HG03159 (cell line): ENCODE measurements at regions not wholly inside any gene's neighbourhood (a gene's known extent, or its start where the extent isn't known, plus 50 kb on each side); places are given as distances from the start of the nearest gene placed in this dataset.

Experiments used
- ATAC-seq: cut with Tn5 transposase; IDR thresholded peaks from one replicate; pipeline ENCODE4 v1.9.1; 2021; ENCODE audit warnings: mild to moderate bottlenecking, moderate library complexity; ENCODE audit not compliant: unreplicated experiment

GRCh38 chr12:107464644-107465043, 221.0 kb upstream of the PWP1 start:
- ATAC-seq, result no peak

GRCh38 chr12:107465625-107466024, 220.0 kb upstream of the PWP1 start:
- no peak for ATAC-seq

- ATAC-seq, result no peak
These were observed 217.9 kb upstream of the PWP1 start for GRCh38 chr12:107467716-107468115.

DNA sequence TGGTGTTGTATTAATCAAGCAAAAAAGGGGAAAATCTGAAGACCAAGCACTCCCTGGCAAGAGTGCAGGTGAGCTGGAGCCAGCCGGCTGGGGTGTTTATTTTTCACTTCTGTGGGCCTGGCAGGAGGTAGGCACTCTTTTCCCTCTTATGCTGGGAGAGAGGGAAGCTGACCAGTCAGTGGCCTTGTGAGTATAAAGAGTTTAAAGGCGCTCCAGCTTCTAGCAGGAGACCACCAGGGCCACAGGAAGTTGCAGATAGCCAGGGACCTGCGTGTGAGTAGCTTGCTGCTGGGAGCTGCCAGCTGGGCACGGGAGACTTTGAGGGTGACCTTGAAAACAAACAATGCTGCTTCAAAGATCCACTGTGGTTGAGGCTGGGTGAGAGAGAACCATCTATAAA, 217.4 kb upstream of the PWP1 start:
- ATAC-seq, result no peak

DNA sequence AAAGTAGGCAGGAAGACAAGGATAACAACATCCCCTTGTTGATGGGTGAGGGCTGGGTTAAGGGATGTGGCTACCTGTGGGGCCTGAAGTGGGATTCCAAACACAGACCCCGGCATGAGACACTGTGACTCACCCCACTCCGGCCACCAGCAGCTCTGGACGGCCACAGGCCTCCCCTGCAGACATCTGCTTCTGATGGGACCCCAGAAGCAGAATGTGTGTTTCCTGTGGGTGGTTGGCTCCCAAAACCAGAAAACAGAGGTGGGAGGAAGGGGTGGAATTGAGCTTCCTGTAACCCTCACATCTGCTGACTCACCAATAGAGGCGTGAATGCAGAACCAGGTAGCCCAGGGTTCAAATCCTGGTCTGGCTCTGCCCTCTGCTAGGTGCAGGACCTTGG, 216.6 kb upstream of the PWP1 start:
- no peak for ATAC-seq

GRCh38 chr12:107470645-107471044, 215.0 kb upstream of the PWP1 start:
- no peak for ATAC-seq

DNA sequence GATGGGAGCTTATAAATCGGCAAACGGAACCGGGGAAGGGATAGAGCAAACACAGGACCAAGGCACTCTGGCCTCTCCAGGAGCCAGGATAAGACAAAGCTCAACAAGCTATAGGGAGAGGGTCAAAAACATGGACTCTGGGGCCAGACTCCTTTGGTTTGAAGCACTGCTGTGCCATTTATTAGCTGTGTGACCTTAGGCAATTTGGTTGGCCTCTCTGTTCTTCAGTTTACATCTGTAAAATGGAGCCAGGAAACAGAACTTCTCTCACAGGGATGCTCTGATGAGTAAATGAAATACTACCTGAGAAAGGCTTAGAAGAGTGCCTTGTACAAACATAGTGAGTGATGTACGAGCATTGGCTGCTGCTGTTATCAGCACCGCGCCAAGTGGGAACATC, 213.3 kb upstream of the PWP1 start:
- no peak for ATAC-seq

DNA sequence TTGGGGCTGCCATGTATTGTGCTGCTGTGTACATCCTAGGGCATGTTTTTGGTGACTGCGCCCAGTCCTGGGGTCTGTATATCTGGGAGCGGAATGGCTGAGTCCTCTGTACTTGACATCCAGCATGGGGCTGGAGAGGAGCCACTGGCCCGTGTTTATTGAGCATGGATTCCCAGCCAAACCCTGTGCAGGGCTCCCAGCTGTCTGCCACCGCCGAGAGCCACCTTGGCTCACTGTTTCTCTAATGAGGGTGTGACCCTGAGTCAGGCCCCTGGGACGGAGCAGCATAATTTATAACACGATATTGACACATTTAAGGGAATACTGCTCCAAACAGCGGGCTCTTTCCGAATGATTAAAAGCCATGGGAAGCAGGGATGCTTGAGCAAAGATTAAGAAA, 211.5 kb upstream of the PWP1 start:
- no peak for ATAC-seq

- no peak for ATAC-seq
These were observed 210.7 kb upstream of the PWP1 start for GRCh38 chr12:107474639-107475539.

DNA sequence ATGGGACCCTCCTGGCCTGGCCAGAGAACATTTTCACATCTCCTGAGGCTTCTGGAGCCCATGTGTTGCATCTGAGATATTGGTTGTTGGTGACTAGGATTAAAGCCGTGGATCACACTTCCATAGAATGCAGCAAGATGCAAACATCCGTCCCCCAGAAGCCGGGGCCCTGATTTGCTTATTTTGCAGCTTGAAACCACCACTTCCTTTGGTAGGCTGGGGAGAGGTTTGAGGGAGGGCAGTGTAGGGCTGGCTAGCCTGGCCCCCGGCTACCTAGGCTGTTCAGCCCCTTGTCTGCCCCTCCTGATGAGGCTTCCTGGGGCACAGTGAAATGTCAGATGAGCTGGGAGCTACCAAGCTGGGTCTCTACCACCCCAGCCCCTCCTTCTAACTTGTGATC, 209.7 kb upstream of the PWP1 start:
- no peak for ATAC-seq

DNA sequence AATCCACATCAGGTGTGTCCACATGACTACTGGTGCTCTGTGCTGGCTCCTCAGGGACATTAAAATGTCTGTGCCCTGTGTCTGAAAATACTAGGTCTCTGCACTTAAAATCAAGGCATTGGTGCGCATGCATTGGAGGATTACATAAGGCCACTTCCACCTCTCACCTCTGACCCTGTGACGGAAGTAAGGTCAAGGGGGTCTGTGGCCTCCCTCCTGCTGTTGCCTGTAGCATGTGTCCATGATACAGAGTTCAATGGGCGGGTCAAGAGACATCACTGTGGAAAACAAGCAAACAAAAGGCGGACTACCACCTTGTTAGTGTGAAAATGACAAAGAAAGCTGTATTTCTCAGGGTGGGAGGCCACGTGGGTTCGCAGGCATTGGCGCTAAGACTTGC, 208.6 kb upstream of the PWP1 start:
- no peak for ATAC-seq

- ATAC-seq, result no peak
These were observed 207.5 kb upstream of the PWP1 start for GRCh38 chr12:107477947-107478610.

DNA sequence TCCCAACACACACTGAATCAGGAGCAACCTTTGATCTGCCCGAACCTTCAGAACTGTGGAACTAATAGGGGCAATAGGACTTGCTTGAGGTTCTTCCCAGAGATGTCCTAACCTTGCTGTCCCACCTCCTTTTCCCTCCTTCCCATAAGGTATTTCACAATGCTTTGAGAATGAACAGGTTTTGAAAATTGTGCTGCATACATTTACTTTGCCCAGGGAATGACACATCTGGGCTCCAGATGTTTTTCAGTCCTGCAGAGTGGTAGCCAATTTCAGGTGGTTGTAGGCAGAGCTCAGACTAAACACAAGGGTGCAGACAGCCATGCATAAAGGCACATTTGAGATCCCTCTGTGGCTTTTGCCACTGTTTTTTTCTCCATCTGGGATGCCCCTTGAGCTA, 206.7 kb upstream of the PWP1 start:
- ATAC-seq, result no peak

GRCh38 chr12:107480836-107481608, 204.6 kb upstream of the PWP1 start:
- ATAC-seq, result no peak

GRCh38 chr12:107484230-107484629, 201.4 kb upstream of the PWP1 start:
- no peak for ATAC-seq

GRCh38 chr12:107484941-107485340, 200.7 kb upstream of the PWP1 start:
- ATAC-seq, result no peak

DNA sequence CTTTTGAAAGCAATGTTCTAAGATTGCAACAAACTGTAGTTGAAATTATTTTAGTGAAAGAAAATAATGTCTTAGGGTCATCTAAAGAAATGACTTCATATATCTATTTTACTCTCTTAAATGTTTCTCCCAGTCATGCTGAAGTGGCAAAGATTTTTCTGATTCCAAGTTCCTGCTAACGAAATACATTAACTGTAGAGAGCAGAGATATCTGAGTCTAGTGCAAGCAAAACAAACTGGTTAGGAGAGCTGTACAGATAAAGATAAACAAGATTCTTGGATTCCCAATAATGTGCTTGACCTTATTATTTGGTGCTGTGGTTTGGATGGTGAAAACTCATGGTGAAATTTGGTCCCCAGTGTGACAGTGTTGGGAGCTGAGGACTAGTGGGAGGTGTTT, 199.9 kb upstream of the PWP1 start:
- no peak for ATAC-seq

- ATAC-seq, result no peak
These were observed 199.3 kb upstream of the PWP1 start for GRCh38 chr12:107486140-107486892.

DNA sequence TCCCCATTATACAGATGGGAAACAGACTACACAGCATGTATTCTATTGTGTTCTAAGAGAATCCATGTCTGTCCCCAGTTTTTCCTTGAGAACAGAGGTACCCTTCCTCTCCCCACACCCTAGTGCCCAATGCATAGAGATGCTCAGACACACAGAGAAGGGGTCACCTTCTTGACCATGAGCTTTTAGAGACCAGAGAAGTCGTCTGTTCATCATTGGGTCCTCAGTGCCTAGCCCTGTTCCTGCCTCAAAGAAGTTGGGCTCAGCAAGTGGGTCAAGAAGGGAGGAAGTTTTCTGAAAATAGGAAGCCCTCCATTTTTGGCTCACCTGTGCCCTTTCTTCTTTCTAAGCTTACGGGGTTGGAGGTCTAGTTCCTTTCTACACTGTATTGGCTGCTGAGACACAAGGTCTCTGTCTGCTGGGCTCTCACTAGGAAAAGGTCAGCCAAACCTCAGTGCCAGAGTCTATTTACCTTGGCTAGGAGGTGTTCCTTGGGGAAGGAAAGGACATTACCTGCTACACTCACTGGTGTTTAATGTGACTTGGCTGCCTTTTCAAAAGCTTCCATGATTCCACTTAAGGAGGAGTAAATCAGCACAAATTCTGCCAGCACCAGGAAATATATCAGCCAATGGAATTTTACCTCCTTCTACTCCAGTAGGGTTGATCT, 198.5 kb upstream of the PWP1 start:
- ATAC-seq, result no peak

GRCh38 chr12:107488666-107489065, 196.9 kb upstream of the PWP1 start:
- ATAC-seq, result no peak
